CD14-positive monocyte (primary cell): ENCODE measurements at regions not wholly inside any gene's neighbourhood (a gene's known extent, or its start where the extent isn't known, plus 50 kb on each side); places are given as distances from the start of the nearest gene placed in this dataset.
"Not testable (repeated sequence)": the region's sequence is repeated elsewhere in the genome, so short reads cannot be mapped to it uniquely, and the experiment has no call there.

Source experiments
- DNase-seq, 3 donors: peaks; one replicate each; pipeline ENCODE4 v3.0.0-alpha.2; 2011 to 2022
- H2AFZ ChIP-seq: 2 replicates; pipeline ENCODE4 v1.6.0; 2012; ENCODE audit warnings: mild to moderate bottlenecking, low read depth, low read length, inconsistent platforms; ENCODE audit not compliant: insufficient read depth, poor library complexity, severe bottlenecking
- H3K27ac ChIP-seq, 2 donors: 1 replicate in 1 of 2; 2 replicates in 1 of 2; pipeline ENCODE4 v1.5.1; 2012 to 2013; ENCODE audit warnings: low read length in 2 of 2, control low read depth in 1 of 2, inconsistent platforms in 1 of 2, low read depth in 1 of 2, mild to moderate bottlenecking in 1 of 2
- H3K27me3 ChIP-seq, 2 donors: one replicate each; pipeline versions ENCODE4 v1.6.0 to v1.6.1; 2011 to 2013; ENCODE audit warnings: low read length in 2 of 2; ENCODE audit not compliant: control insufficient read depth in 2 of 2, insufficient read depth in 2 of 2
- H3K36me3 ChIP-seq, 2 donors: replicated peaks in 1 of 2; 1 replicate in 1 of 2; 2 replicates in 1 of 2; pipeline versions ENCODE4 v1.5.1 to v1.6.1; 2012 to 2013; ENCODE audit warnings: low read length in 2 of 2, control low read depth in 1 of 2, inconsistent platforms in 1 of 2, mild to moderate bottlenecking in 1 of 2; ENCODE audit not compliant: insufficient read depth in 2 of 2, control insufficient read depth in 1 of 2
- H3K4me1 ChIP-seq, 2 donors: 1 replicate in 1 of 2; 2 replicates in 1 of 2; pipeline versions ENCODE4 v1.5.1 to v1.6.1; 2012 to 2013; ENCODE audit warnings: low read length in 2 of 2, control low read depth in 1 of 2, inconsistent platforms in 1 of 2, mild to moderate bottlenecking in 1 of 2, moderate library complexity in 1 of 2; ENCODE audit not compliant: insufficient read depth in 2 of 2, control insufficient read depth in 1 of 2
- H3K4me2 ChIP-seq: replicated peaks from 2 replicates; pipeline ENCODE3; 2012; ENCODE audit warnings: low read length, moderate library complexity, mild to moderate bottlenecking; ENCODE audit not compliant: poor library complexity, severe bottlenecking; ENCODE audit errors: extremely low read depth
- H3K4me3 ChIP-seq, 3 experiments: fragments of 200-600 bp in 1 of 3; sonication (generic) in 1 of 3; replicated peaks in 1 of 3; 1 replicate in 2 of 3; 2 replicates in 1 of 3; pipeline ENCODE4 v1.5.1; 2011 to 2013; ENCODE audit warnings: low read length in 3 of 3, mild to moderate bottlenecking in 3 of 3, control low read depth in 2 of 3, low read depth in 2 of 3, inconsistent platforms in 1 of 3, moderate library complexity in 1 of 3
- H3K79me2 ChIP-seq: 2 replicates; pipeline ENCODE4 v1.6.0; 2012; ENCODE audit warnings: mild to moderate bottlenecking, control low read depth, inconsistent platforms, low read length, moderate library complexity; ENCODE audit not compliant: insufficient read depth
- H3K9ac ChIP-seq: 2 replicates; pipeline ENCODE4 v1.6.0; 2017; ENCODE audit warnings: low read length, mild to moderate bottlenecking; ENCODE audit not compliant: insufficient read depth, poor library complexity, severe bottlenecking
- H3K9me3 ChIP-seq, 2 donors: replicated peaks in 1 of 2; 1 replicate in 1 of 2; 2 replicates in 1 of 2; pipeline versions ENCODE4 v1.5.1 to v1.6.1; 2012 to 2013; ENCODE audit warnings: low read length in 2 of 2, control low read depth in 1 of 2; ENCODE audit not compliant: control insufficient read depth in 1 of 2, insufficient read depth in 1 of 2
- H4K20me1 ChIP-seq: 2 replicates; pipeline ENCODE4 v1.6.0; 2012; ENCODE audit warnings: mild to moderate bottlenecking, low read length, control low read depth, moderate library complexity; ENCODE audit not compliant: insufficient read depth
- H3K27ac Mint-ChIP-seq, 7 donors: one replicate each; pipeline ENCODE4 v1.8.0; 2020; ENCODE audit warnings: mild to moderate bottlenecking in 7 of 7, mixed read lengths in 7 of 7, moderate library complexity in 6 of 7, inconsistent platforms in 2 of 7
- H3K27me3 Mint-ChIP-seq, 3 donors: one replicate each; pipeline ENCODE4 v1.8.0; 2021 to 2022; ENCODE audit warnings: low read depth in 3 of 3, mild to moderate bottlenecking in 3 of 3, mixed read lengths in 3 of 3, moderate library complexity in 3 of 3, inconsistent platforms in 1 of 3
- H3K36me3 Mint-ChIP-seq, 2 donors: one replicate each; pipeline ENCODE4 v1.8.0; 2020; ENCODE audit warnings: mixed read lengths in 2 of 2, inconsistent platforms in 1 of 2, mild to moderate bottlenecking in 1 of 2
- H3K4me1 Mint-ChIP-seq: one replicate; pipeline ENCODE4 v1.8.0; 2020; ENCODE audit warnings: mild to moderate bottlenecking, mixed read lengths
- H3K4me3 Mint-ChIP-seq, 2 donors: one replicate each; pipeline ENCODE4 v1.8.0; 2020; ENCODE audit warnings: mild to moderate bottlenecking in 2 of 2, mixed read lengths in 2 of 2, moderate library complexity in 1 of 2
- H3K9me3 Mint-ChIP-seq, 7 donors: one replicate each; pipeline ENCODE4 v1.8.0; 2020 to 2022; ENCODE audit warnings: mixed read lengths in 7 of 7, mild to moderate bottlenecking in 6 of 7, moderate library complexity in 6 of 7, inconsistent platforms in 2 of 7
- CTCF ChIP-seq: fragments of 200-600 bp; IDR thresholded peaks from one replicate; pipeline ENCODE4 v1.8.0; 2022; ENCODE audit warnings: antibody characterized with exemption, mild to moderate bottlenecking
- WGBS: methylation state at CpG from one replicate; pipeline ENCODE4 v1.1.5; 2013; ENCODE audit warnings: missing lambda C conversion rate; ENCODE audit not compliant: insufficient coverage; 5-methylcytosine and 5-hydroxymethylcytosine counted together
- intact Hi-C, 2 donors: fragments of 100-400 bp; cut with micrococcal nuclease; formaldehyde crosslinking; loops; one replicate each; pipeline versions ENCODE4 v1.15.0 to v1.15.1; 2023

- no peak for DNase-seq
- Histone ChIP-seq H3K9me3 (no peaks in the 10 kb centered on the region), H3K27me3 (no peaks in the 10 kb centered on the region), H3K79me2 (no peaks in the 10 kb centered on the region), H3K36me3 (no peaks in the 10 kb centered on the region), H2AFZ (no peak overlapping the region), H3K27ac (no peak overlapping the region), H3K4me1 (no peaks in the 10 kb centered on the region), H3K9ac (no peak overlapping the region), H4K20me1 (no peaks in the 10 kb centered on the region), H3K4me3 (no peak overlapping the region), H3K4me2 (no peak overlapping the region)
- Mint-ChIP-seq H3K4me1 (no peaks in the 10 kb centered on the region), H3K4me3 (no peak overlapping the region), H3K9me3 (peaks cover 5 to 30% (median 19%) of the 10 kb centered on the region in 7 donors), H3K36me3 (no peaks in the 10 kb centered on the region), H3K27me3 (peaks cover 0 to 2% (median 0%) of the 10 kb centered on the region in 3 donors), H3K27ac (no peak overlapping the region)
- WGBS = 100% methylated on average over 1 of the region's 23 CpGs
- intact Hi-C loops = no loop called here
- no peak for TF ChIP-seq CTCF
These were observed 474.3 kb downstream of the MID1IP1 start for GRCh38 chrX:39275500-39276068.

- H4K20me1 ChIP-seq, H3K4me2 ChIP-seq, intact Hi-C loops, H3K27me3 ChIP-seq, H3K36me3 ChIP-seq, H3K4me3 Mint-ChIP-seq, H3K27ac Mint-ChIP-seq, H3K27me3 Mint-ChIP-seq, H3K4me1 Mint-ChIP-seq, H2AFZ ChIP-seq, DNase-seq, H3K4me1 ChIP-seq, H3K79me2 ChIP-seq, H3K4me3 ChIP-seq, H3K27ac ChIP-seq, H3K9me3 ChIP-seq, H3K9ac ChIP-seq, H3K36me3 Mint-ChIP-seq: not testable (repeated sequence)
- H3K9me3 Mint-ChIP-seq = peaks cover 5 to 40% (median 20%) of the 10 kb centered on the region in 7 donors
- WGBS = no CpG with 5 or more reads among the region's 46 CpGs
These were observed 476.6 kb downstream of the MID1IP1 start for GRCh38 chrX:39277685-39278390.
